ENCODE measurements at regions not wholly inside any gene's neighbourhood (a gene's known extent, or its start where the extent isn't known, plus 50 kb on each side); places are given as distances from the start of the nearest gene placed in this dataset.

- TF ChIP-seq RXRA (IDR thresholded peaks at IDR 0.05) (no peak), NR2F2 (IDR thresholded peaks at IDR 0.05) (no peak), REST (IDR thresholded peaks at IDR 0.05) (no peak), TAF1 (conservative IDR thresholded peaks at IDR 0.05) (no peak), HNF4A (conservative IDR thresholded peaks at IDR 0.05) (no peak), FOXA1 (IDR thresholded peaks at IDR 0.05) (no peak), ATF3 (IDR thresholded peaks at IDR 0.05) (no peak), YY1 (IDR thresholded peaks at IDR 0.05) (no peak), FOXA2 (IDR thresholded peaks at IDR 0.05) (no peak), HNF4G (IDR thresholded peaks at IDR 0.05) (no peak)
- no peak overlapping the region for H3K27ac ChIP-seq (ENCODE audit: low read depth in 1 of 2, low read length in 2 of 2)
- H3K4me1 ChIP-seq (ENCODE audit: control insufficient read depth in 4 of 4, insufficient read depth in 4 of 4, low read length in 3 of 4) = no peaks in the 10 kb centered on the region
- WGBS = 72% methylated on average over 18 of the region's 18 CpGs
- no peaks in the 10 kb centered on the region for H3K9me3 ChIP-seq (ENCODE audit: control insufficient read depth in 4 of 4, low read length in 3 of 4)
- H3K36me3 ChIP-seq (ENCODE audit: control insufficient read depth in 4 of 4, insufficient read depth in 3 of 4, low read depth in 1 of 4, low read length in 3 of 4) = no peaks in the 10 kb centered on the region
- H3K4me3 ChIP-seq (ENCODE audit: low read depth in 1 of 3, low read length in 3 of 3) = no peak overlapping the region
- DNase-seq (ENCODE audit: low spot score) = no peak
- H3K9ac ChIP-seq (ENCODE audit: low read depth in 1 of 2, low read length in 2 of 2) = no peak overlapping the region
- no peaks in the 10 kb centered on the region for H3K27me3 ChIP-seq (ENCODE audit: control insufficient read depth in 4 of 4, insufficient read depth in 4 of 4, low read length in 3 of 4)
Observed at GRCh38 chr10:3926675-3927525, 141.9 kb upstream of the KLF6 start.

- 95% methylated on average over 4 of the region's 4 CpGs for WGBS
- Histone ChIP-seq H3K27ac (ENCODE audit: low read depth in 1 of 2, low read length in 2 of 2) (no peak overlapping the region), H3K27me3 (ENCODE audit: control insufficient read depth in 4 of 4, insufficient read depth in 4 of 4, low read length in 3 of 4) (no peaks in the 10 kb centered on the region), H3K36me3 (ENCODE audit: control insufficient read depth in 4 of 4, insufficient read depth in 3 of 4, low read depth in 1 of 4, low read length in 3 of 4) (no peaks in the 10 kb centered on the region), H3K4me3 (ENCODE audit: low read depth in 1 of 3, low read length in 3 of 3) (no peak overlapping the region), H3K4me1 (ENCODE audit: control insufficient read depth in 4 of 4, insufficient read depth in 4 of 4, low read length in 3 of 4) (no peaks in the 10 kb centered on the region), H3K9me3 (ENCODE audit: control insufficient read depth in 4 of 4, low read length in 3 of 4) (no peaks in the 10 kb centered on the region), H3K9ac (ENCODE audit: low read depth in 1 of 2, low read length in 2 of 2) (no peak overlapping the region)
- TF ChIP-seq SP1 (IDR thresholded peaks at IDR 0.05) (no peak), JUND (IDR thresholded peaks at IDR 0.05) (no peak), GABPA (IDR thresholded peaks at IDR 0.05 in 1 of 2, conservative IDR thresholded peaks at IDR 0.05 in 1 of 2) (no peak), HNF4A (conservative IDR thresholded peaks at IDR 0.05) (no peak), RAD21 (IDR thresholded peaks at IDR 0.05) (no peak), CTCF (IDR thresholded peaks at IDR 0.05; ENCODE audit: low read depth, low read length, missing input control) (no peak), EGR1 (IDR thresholded peaks at IDR 0.05; ENCODE audit: low read depth in 2 of 2) (no peak), FOXA2 (IDR thresholded peaks at IDR 0.05) (no peak), NR2F2 (IDR thresholded peaks at IDR 0.05) (no peak), RXRA (IDR thresholded peaks at IDR 0.05) (no peak)
- no peak for DNase-seq (ENCODE audit: low spot score)
Observed at GRCh38 chr10:3926258-3926657, 141.2 kb upstream of the KLF6 start.

Data from liver (tissue), 8 donors.